ENCODE measurements at regions not wholly inside any gene's neighbourhood (a gene's known extent, or its start where the extent isn't known, plus 50 kb on each side); places are given as distances from the start of the nearest gene placed in this dataset.

- no peak overlapping the region for H3K23ac ChIP-seq (ENCODE audit: insufficient read length, low read depth, low read length)
- no peak overlapping the region for H2BK15ac ChIP-seq (ENCODE audit: low read depth, low read length)
- H3K27me3 ChIP-seq (ENCODE audit: insufficient read depth, low read length), result no peaks in the 10 kb centered on the region
- no peak overlapping the region for H3K27ac ChIP-seq (ENCODE audit: insufficient read length, low read depth, low read length)
- H3K4me1 ChIP-seq (ENCODE audit: insufficient read depth, low read length), result no peaks in the 10 kb centered on the region
- Mint-ChIP-seq H3K27ac (no peak overlapping the region), H3K27me3 (ENCODE audit: low read depth) (no peaks in the 10 kb centered on the region; the same call in 1 of the 2 replicates), H3K9me3 (peaks cover 58 to 61% of the 10 kb centered on the region in 2 experiments), H3K4me1 (no peaks in the 10 kb centered on the region), H3K36me3 (ENCODE audit: insufficient read depth in 1 of 3, low read depth in 3 of 3) (peaks cover 0 to 2% (median 0%) of the 10 kb centered on the region in 3 experiments; a peak in 1 of 7 replicates), H3K4me3 (no peak overlapping the region)
- H3K79me2 ChIP-seq (ENCODE audit: insufficient read depth, low read length), result no peaks in the 10 kb centered on the region
- H3T11ph ChIP-seq (ENCODE audit: low read length), result no peak overlapping the region
- no peak overlapping the region for H3K14ac ChIP-seq (ENCODE audit: insufficient read depth, low read length)
- H3K4ac ChIP-seq (ENCODE audit: low read depth, low read length), result no peak overlapping the region
- no peak overlapping the region for H2BK12ac ChIP-seq (ENCODE audit: insufficient read length, low read depth, low read length)
- TF ChIP-seq CTCF (conservative IDR thresholded peaks at IDR 0.05), result no peak
- no peaks in the 10 kb centered on the region for H4K20me1 ChIP-seq (ENCODE audit: control insufficient read depth, insufficient read depth, insufficient read length)
- no peaks in the 10 kb centered on the region for H3K23me2 ChIP-seq (ENCODE audit: insufficient read length, low read depth, low read length, poor library complexity, severe bottlenecking)
- no peak for DNase-seq
- no peak overlapping the region for H2BK20ac ChIP-seq (ENCODE audit: low read depth, low read length, poor library complexity, severe bottlenecking)
- no CpG with 5 or more reads among the region's 3 CpGs for WGBS (ENCODE audit: extremely low coverage, insufficient read length, low lambda C conversion rate)
- H4K5ac ChIP-seq (ENCODE audit: insufficient read length, low read depth, low read length), result no peak overlapping the region
- H4K91ac ChIP-seq (ENCODE audit: insufficient read length, low read depth, low read length), result no peak overlapping the region
- H3K18ac ChIP-seq (ENCODE audit: insufficient read length, low read depth, low read length), result no peak overlapping the region
- no peak overlapping the region for H3K4me2 ChIP-seq (ENCODE audit: insufficient read depth, insufficient read length, low read length)
- H2AK5ac ChIP-seq (ENCODE audit: insufficient read length, low read length), result no peak overlapping the region
- H3K9me3 ChIP-seq (ENCODE audit: control insufficient read depth, low read depth, low read length), result no peaks in the 10 kb centered on the region
- no peak overlapping the region for H2BK5ac ChIP-seq (ENCODE audit: insufficient read length, low read length)
- H4K8ac ChIP-seq (replicated peaks; ENCODE audit: insufficient read length, low read depth, low read length), result no peak overlapping the region
- no peak overlapping the region for H3K9ac ChIP-seq (ENCODE audit: extremely low read depth, insufficient read length, low read length)
- no peak overlapping the region for H2AFZ ChIP-seq (ENCODE audit: low read length)
- no peaks in the 10 kb centered on the region for H3K79me1 ChIP-seq (ENCODE audit: insufficient read depth, low read depth, low read length, poor library complexity, severe bottlenecking)
- no peak overlapping the region for H3K56ac ChIP-seq (ENCODE audit: insufficient read length, low read depth, low read length)
- no peak overlapping the region for H2BK120ac ChIP-seq (ENCODE audit: low read depth, low read length, poor library complexity, severe bottlenecking)
Measured at GRCh38 chrX:38974542-38974941, 173.3 kb downstream of the MID1IP1 start.

Measured in H9 (cell line).